Uterus (tissue), 2 donors: ENCODE measurements at regions not wholly inside any gene's neighbourhood (a gene's known extent, or its start where the extent isn't known, plus 50 kb on each side); places are given as distances from the start of the nearest gene placed in this dataset.

Source experiments
- CTCF ChIP-seq, 4 experiments: fragments of 200-600 bp in 2 of 4; fragments of 450-650 bp in 2 of 4; sonication (generic) in 2 of 4; IDR thresholded peaks; one replicate each; pipeline ENCODE4 v1.5.1; 2016 to 2019; ENCODE audit warnings: antibody characterized with exemption in 4 of 4, mild to moderate bottlenecking in 2 of 4, moderate library complexity in 1 of 4
- POLR2A ChIP-seq, 2 donors: fragments of 450-650 bp; IDR thresholded peaks; one replicate each; pipeline ENCODE4 v1.6.1; 2016; ENCODE audit warnings: antibody characterized with exemption in 2 of 2, mild to moderate bottlenecking in 1 of 2, moderate library complexity in 1 of 2

GRCh38 chr4:15201782-15202181, 199.5 kb downstream of the CPEB2 start:
- no peak for TF ChIP-seq CTCF (IDR thresholded peaks at IDR 0.05)
- TF ChIP-seq POLR2A (IDR thresholded peaks at IDR 0.05): no peak
